GM23338 (cell line): ENCODE measurements at regions not wholly inside any gene's neighbourhood (a gene's known extent, or its start where the extent isn't known, plus 50 kb on each side); places are given as distances from the start of the nearest gene placed in this dataset.
"Not testable (repeated sequence)": the region's sequence is repeated elsewhere in the genome, so short reads cannot be mapped to it uniquely, and the experiment has no call there.

Source experiments
- ATAC-seq: fragments of 200-7000 bp; cut with Tn5 transposase; 3 replicates; pipeline ENCODE4 v1.9.1; 2020
- DNase-seq: peaks from one replicate; pipeline ENCODE4 v3.0.0-alpha.2; 2015; ENCODE audit warnings: low spot score
- H2AFZ ChIP-seq: fragments of 200-600 bp; sonication (generic); 2 replicates; pipeline ENCODE4 v1.8.0; 2016; ENCODE audit warnings: antibody characterized with exemption, mild to moderate bottlenecking, moderate library complexity
- H3F3A ChIP-seq: fragments of 200-600 bp; sonication (generic); replicated peaks from 2 replicates; pipeline ENCODE4 v1.8.0; 2017; ENCODE audit warnings: antibody characterized with exemption, mixed run types, low read depth
- H3K27ac ChIP-seq: fragments of 200-600 bp; sonication (generic); 2 replicates; pipeline ENCODE4 v1.6.1; 2016; ENCODE audit warnings: low read depth
- H3K27me3 ChIP-seq: fragments of 200-600 bp; sonication (generic); 2 replicates; pipeline ENCODE4 v1.8.0; 2016; ENCODE audit warnings: mild to moderate bottlenecking, mixed run types, moderate library complexity; ENCODE audit not compliant: insufficient read depth
- H3K36me3 ChIP-seq: fragments of 200-600 bp; sonication (generic); 2 replicates; pipeline ENCODE4 v1.8.0; 2016; ENCODE audit warnings: mild to moderate bottlenecking; ENCODE audit not compliant: insufficient read depth
- H3K4me1 ChIP-seq: fragments of 200-600 bp; sonication (generic); 2 replicates; pipeline ENCODE4 v1.8.0; 2016; ENCODE audit warnings: mild to moderate bottlenecking, moderate library complexity; ENCODE audit not compliant: insufficient read depth
- H3K4me2 ChIP-seq: fragments of 200-600 bp; sonication (generic); 2 replicates; pipeline ENCODE4 v1.7.1; 2017; ENCODE audit warnings: mixed run types
- H3K4me3 ChIP-seq: fragments of 200-600 bp; sonication (generic); 2 replicates; pipeline ENCODE4 v1.6.1; 2016; ENCODE audit warnings: mixed run types
- H3K79me2 ChIP-seq: fragments of 200-600 bp; sonication (generic); replicated peaks from 2 replicates; pipeline ENCODE4 v1.8.0; 2017; ENCODE audit warnings: mild to moderate bottlenecking; ENCODE audit not compliant: insufficient read depth
- H3K9me2 ChIP-seq: fragments of 200-600 bp; sonication (generic); 2 replicates; pipeline ENCODE4 v1.8.0; 2017; ENCODE audit not compliant: insufficient read depth
- H4K20me1 ChIP-seq: fragments of 200-600 bp; sonication (generic); replicated peaks from 2 replicates; pipeline ENCODE4 v1.8.0; 2017; ENCODE audit warnings: mild to moderate bottlenecking; ENCODE audit not compliant: insufficient read depth
- H3K27ac Mint-ChIP-seq: 2 replicates; pipeline ENCODE4 v1.8.0; 2020; ENCODE audit warnings: inconsistent platforms, mild to moderate bottlenecking, moderate library complexity, mixed read lengths
- H3K27me3 Mint-ChIP-seq: 3 replicates; pipeline ENCODE4 v1.8.0; 2022; ENCODE audit warnings: low read depth, mild to moderate bottlenecking, moderate library complexity, mixed read lengths, inconsistent platforms; ENCODE audit not compliant: insufficient read depth, poor library complexity
- H3K36me3 Mint-ChIP-seq: 3 replicates; pipeline ENCODE4 v1.8.0; 2021; ENCODE audit warnings: low read depth, mild to moderate bottlenecking, inconsistent platforms, moderate library complexity, mixed read lengths
- H3K4me1 Mint-ChIP-seq: 3 replicates; pipeline ENCODE4 v1.8.0; 2020; ENCODE audit warnings: mild to moderate bottlenecking, inconsistent platforms, mixed read lengths
- H3K4me3 Mint-ChIP-seq: 3 replicates; pipeline ENCODE4 v1.8.0; 2021; ENCODE audit warnings: moderate library complexity, mild to moderate bottlenecking, inconsistent platforms, mixed read lengths
- H3K9me3 Mint-ChIP-seq: 3 replicates; pipeline ENCODE4 v1.8.0; 2020; ENCODE audit warnings: moderate library complexity, mild to moderate bottlenecking, inconsistent platforms, mixed read lengths
- CTCF ChIP-seq, 2 experiments: fragments of 200-600 bp in 1 of 2; sonication (generic) in 1 of 2; conservative IDR thresholded peaks; 2 replicates each; pipeline versions ENCODE4 v1.5.1 to v1.6.1; 2016 to 2017; ENCODE audit warnings: antibody characterized with exemption in 2 of 2, low read depth in 2 of 2, mild to moderate bottlenecking in 2 of 2, moderate library complexity in 1 of 2
- ETS1 ChIP-seq: IDR thresholded peaks from 2 replicates; pipeline ENCODE4 v1.6.1; 2016; ENCODE audit warnings: antibody characterized with exemption
- EZH2 ChIP-seq: fragments of 200-600 bp; sonication (generic); IDR thresholded peaks from one replicate; pipeline ENCODE4 v1.8.0; 2017; ENCODE audit warnings: antibody characterized with exemption, mild to moderate bottlenecking, low read depth; ENCODE audit not compliant: unreplicated experiment
- EZH2phosphoT487 ChIP-seq: fragments of 200-600 bp; sonication (generic); IDR thresholded peaks from one replicate; pipeline ENCODE4 v1.8.1; 2018; ENCODE audit warnings: antibody characterized with exemption; ENCODE audit not compliant: unreplicated experiment
- JUNB ChIP-seq: IDR thresholded peaks from one replicate; pipeline ENCODE4 v1.6.1; 2016; ENCODE audit warnings: antibody characterized with exemption; ENCODE audit not compliant: unreplicated experiment
- NANOG ChIP-seq: IDR thresholded peaks from 2 replicates; pipeline ENCODE4 v1.6.1; 2016; ENCODE audit warnings: antibody characterized with exemption, borderline replicate concordance
- POLR2AphosphoS5 ChIP-seq: IDR thresholded peaks from 2 replicates; pipeline ENCODE4 v1.6.1; 2016; ENCODE audit warnings: antibody characterized with exemption, low read depth
- REST ChIP-seq: IDR thresholded peaks from one replicate; pipeline ENCODE4 v1.6.1; 2018; ENCODE audit warnings: antibody characterized with exemption; ENCODE audit not compliant: unreplicated experiment
- STAT1 ChIP-seq: IDR thresholded peaks from one replicate; pipeline ENCODE4 v1.6.1; 2016; ENCODE audit warnings: antibody characterized with exemption; ENCODE audit not compliant: unreplicated experiment
- ZNF114 ChIP-seq: fragments of 250-450 bp; sonication (Bioruptor Pico); IDR thresholded peaks from 2 replicates; pipeline ENCODE4 v1.5.0; 2020; ENCODE audit warnings: mild to moderate bottlenecking, moderate library complexity
- ZNF331 ChIP-seq: fragments of 250-450 bp; sonication (Bioruptor Pico); IDR thresholded peaks from 2 replicates; pipeline ENCODE4 v1.5.0; 2020; ENCODE audit warnings: low read depth, mild to moderate bottlenecking, moderate library complexity
- ZNF462 ChIP-seq: fragments of 250-450 bp; sonication (Bioruptor Pico); IDR thresholded peaks from 2 replicates; pipeline ENCODE4 v1.5.0; 2020; ENCODE audit warnings: mild to moderate bottlenecking, moderate library complexity

- H3K36me3 ChIP-seq: no peaks in the 10 kb centered on the region
- H3K27ac ChIP-seq: no peak overlapping the region
- H2AFZ ChIP-seq: no peak overlapping the region
- DNase-seq: no peak
- H3K36me3 Mint-ChIP-seq: no peaks in the 10 kb centered on the region
- no peaks in the 10 kb centered on the region for H3F3A ChIP-seq
- no peak overlapping the region for H3K27ac Mint-ChIP-seq
- TF ChIP-seq STAT1: no peak
- no peak for TF ChIP-seq NANOG
- TF ChIP-seq EZH2phosphoT487: no peak
- no peak for TF ChIP-seq ETS1
- no peak for TF ChIP-seq ZNF462
- TF ChIP-seq ZNF331: no peak
- TF ChIP-seq EZH2: no peak
- no peak for TF ChIP-seq POLR2AphosphoS5
- TF ChIP-seq CTCF (conservative IDR thresholded peaks at IDR 0.05; ENCODE audit: low read depth in 2 of 2): no peak
- no peak for TF ChIP-seq REST
- TF ChIP-seq ZNF114 (CRISPR knock-in tag): no peak
- no peak for TF ChIP-seq JUNB
- no peaks in the 10 kb centered on the region; the same call in 2 of the 3 replicates for H3K4me1 Mint-ChIP-seq
- no peaks in the 10 kb centered on the region; the same call in 1 of the 2 replicates for H3K4me1 ChIP-seq
- no peaks in the 10 kb centered on the region for H3K27me3 Mint-ChIP-seq
- no peaks in the 10 kb centered on the region for H3K79me2 ChIP-seq
- no peaks in the 10 kb centered on the region for H3K27me3 ChIP-seq
- H4K20me1 ChIP-seq: no peaks in the 10 kb centered on the region
- H3K4me3 Mint-ChIP-seq: no peak overlapping the region
- H3K9me2 ChIP-seq: no peaks in the 10 kb centered on the region
- ATAC-seq: no peak
- H3K9me3 Mint-ChIP-seq: peaks cover 14% of the 10 kb centered on the region; the same call in 2 of the 3 replicates
- H3K4me3 ChIP-seq: no peak overlapping the region
- no peak overlapping the region for H3K4me2 ChIP-seq
These were observed 101.5 kb upstream of the SATB1 start for GRCh38 chr3:18526667-18527066.

GRCh38 chr3:18516170-18516569 lies 91.0 kb upstream of the SATB1 start:
- not testable (repeated sequence) for H4K20me1 ChIP-seq, H3F3A ChIP-seq, H3K4me1 Mint-ChIP-seq, H3K36me3 Mint-ChIP-seq, H3K4me1 ChIP-seq, DNase-seq, H3K79me2 ChIP-seq, H3K27me3 ChIP-seq, H3K27ac Mint-ChIP-seq, H3K9me2 ChIP-seq, ATAC-seq, H3K27me3 Mint-ChIP-seq, H3K36me3 ChIP-seq, H3K9me3 Mint-ChIP-seq
- Histone ChIP-seq H3K4me2 (peak overlapping the region; percentile 66; the same call in 1 of the 2 replicates), H3K27ac (peak overlapping the region; percentile 11; the same call in 1 of the 2 replicates), H2AFZ (peak overlapping the region; percentile 50; the same call in 1 of the 2 replicates), H3K4me3 (peak overlapping the region; percentile 46)
- H3K4me3 Mint-ChIP-seq: peak overlapping the region; percentile 57
